ENCODE measurements at regions not wholly inside any gene's neighbourhood (a gene's known extent, or its start where the extent isn't known, plus 50 kb on each side); places are given as distances from the start of the nearest gene placed in this dataset.

- DNase-seq (ENCODE audit: low read depth), result no peak
These were observed 59.6 kb upstream of the CDH13 start for GRCh38 chr16:82567175-82567574.

GRCh38 chr16:82563401-82563800 lies 63.4 kb upstream of the CDH13 start:
- DNase-seq (ENCODE audit: low read depth), result no peak

GRCh38 chr16:82562183-82562683 lies 64.5 kb upstream of the CDH13 start:
- DNase-seq (ENCODE audit: low read depth), result no peak

DNA sequence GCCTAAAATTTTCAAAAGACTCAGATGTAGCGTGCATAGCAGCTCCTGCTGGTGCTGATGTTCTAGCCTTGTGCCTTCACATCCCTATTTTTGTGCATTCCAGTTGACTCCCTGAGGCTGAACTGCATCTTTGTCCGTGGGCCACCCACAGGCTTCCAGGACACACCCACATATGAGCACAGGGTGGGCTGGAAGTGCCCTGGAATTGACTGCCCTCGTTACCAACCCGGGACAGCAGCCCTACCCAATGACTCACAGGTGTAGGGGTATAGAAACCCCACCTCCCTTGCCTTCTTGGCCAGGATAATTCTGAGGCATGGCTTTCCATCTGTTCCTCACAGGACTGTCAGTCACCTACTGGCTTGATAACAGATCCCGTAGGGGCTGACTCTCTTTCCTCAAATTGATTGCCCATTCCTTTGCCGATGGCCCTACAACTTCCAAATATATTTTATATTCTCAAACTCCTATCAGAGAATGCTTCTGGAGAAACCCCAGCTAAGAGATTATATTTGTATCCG lies 65.9 kb upstream of the CDH13 start:
- no peak for DNase-seq (ENCODE audit: low read depth)

DNA sequence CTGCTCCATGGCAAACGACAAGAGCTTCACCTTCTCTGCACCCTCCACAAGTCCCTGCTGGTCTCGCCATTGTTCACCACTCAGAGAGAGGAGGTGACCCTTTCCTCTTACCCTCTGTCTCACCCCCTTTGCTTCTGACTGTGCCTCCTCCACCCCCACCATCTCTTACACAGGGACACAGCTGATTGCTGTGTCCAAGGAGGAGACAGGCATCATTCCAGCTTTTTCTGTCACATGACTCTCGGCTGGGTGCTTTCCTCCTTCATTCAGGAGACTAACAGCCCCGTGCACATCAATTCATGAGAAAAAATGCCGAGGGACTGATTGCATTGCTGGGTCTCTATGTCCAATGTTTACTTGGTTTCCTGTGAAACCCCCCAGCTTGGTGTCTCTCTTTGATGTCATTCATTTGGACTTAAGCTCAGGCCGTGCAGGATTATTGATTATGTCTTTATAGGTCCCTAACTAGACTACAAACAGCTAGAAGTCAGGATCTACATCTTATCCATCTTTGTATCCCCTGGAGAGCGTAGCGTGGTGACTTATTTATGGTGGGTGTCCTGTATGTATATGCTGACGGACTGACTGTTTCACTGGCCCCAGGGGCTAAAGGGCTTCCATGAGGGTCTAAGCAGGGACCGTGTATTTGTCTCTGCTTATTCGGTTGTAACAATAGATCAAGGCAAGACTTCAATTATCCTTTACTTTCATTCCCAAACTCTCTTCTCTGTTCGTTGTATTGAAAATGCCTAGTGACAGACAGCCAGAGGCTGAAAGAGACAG lies 82.2 kb upstream of the CDH13 start:
- no peak for DNase-seq (ENCODE audit: low read depth)

DNA sequence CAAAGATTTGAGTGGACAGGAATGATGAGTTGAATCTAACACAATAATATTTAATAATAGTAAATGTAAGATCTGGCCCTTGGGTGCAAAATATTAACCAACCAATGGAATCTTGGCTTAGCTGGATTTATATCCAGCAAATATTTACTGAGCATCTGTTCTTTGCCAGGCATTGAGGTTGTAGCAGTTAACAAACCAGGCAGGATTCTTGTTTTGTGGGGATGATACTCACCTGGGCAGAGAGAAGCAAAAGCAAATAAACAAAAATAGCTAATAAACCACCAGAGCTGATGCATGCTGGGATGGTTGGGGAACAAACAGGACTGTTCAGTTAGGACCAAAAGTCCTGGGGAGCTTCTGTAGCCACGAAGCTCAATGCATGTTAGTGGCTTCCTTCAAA lies 84.1 kb upstream of the CDH13 start:
- no peak for DNase-seq (ENCODE audit: low read depth)

DNA sequence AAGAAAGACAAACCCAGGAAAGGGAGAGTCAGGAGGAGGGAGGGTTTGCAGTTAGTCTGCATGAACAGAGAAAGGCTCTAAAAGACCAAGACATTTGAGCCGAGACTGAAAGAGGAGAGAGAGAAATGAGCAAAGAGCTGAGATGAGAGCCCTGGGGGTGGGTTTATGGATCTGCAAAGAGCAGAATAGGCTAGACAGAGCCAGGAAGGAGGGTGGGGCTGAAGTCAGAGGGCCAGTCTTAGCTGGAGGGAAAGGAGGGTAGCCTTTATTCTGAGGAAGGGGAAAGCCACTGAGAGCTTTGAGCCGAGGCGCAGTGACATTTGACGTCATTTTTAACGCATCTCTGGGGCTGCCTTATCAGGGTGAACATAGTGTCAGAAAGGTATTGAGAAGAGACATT lies 85.7 kb upstream of the CDH13 start:
- DNase-seq (ENCODE audit: low read depth), result no peak

- no peak for DNase-seq (ENCODE audit: low read depth)
These were observed 91.0 kb upstream of the CDH13 start for GRCh38 chr16:82535764-82536163.

GRCh38 chr16:82535262-82535661 lies 91.5 kb upstream of the CDH13 start:
- DNase-seq (ENCODE audit: low read depth), result no peak

- no peak for DNase-seq (ENCODE audit: low read depth)
These were observed 93.6 kb upstream of the CDH13 start for GRCh38 chr16:82533189-82533588.

DNA sequence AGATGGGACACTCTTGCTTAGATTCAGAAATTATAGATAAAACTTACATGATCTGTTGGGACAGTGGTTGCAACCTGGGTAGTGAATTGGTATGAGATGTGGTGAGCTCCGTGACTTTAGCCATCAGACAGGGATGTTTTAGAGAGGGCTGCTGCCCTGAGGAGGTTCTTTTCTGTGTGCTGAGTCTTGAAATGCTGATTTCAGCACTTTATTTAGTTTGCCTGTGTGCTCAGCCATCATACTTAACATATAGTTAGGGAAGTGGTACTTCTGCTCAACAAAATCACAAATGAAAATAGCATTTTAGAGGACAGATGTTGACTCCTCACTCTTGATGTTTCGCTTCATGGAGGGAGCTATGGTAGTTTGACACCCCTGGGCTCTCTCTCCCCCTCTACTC lies 95.9 kb upstream of the CDH13 start:
- no peak for DNase-seq (ENCODE audit: low read depth)

GRCh38 chr16:82527101-82527500 lies 99.7 kb upstream of the CDH13 start:
- no peak for DNase-seq (ENCODE audit: low read depth)

GRCh38 chr16:82524976-82525375 lies 101.8 kb upstream of the CDH13 start:
- DNase-seq (ENCODE audit: low read depth), result no peak

- DNase-seq (ENCODE audit: low read depth), result no peak
These were observed 103.0 kb upstream of the CDH13 start for GRCh38 chr16:82523815-82524214.

GRCh38 chr16:82522026-82522425 lies 104.7 kb upstream of the CDH13 start:
- no peak for DNase-seq (ENCODE audit: low read depth)

- no peak for DNase-seq (ENCODE audit: low read depth)
These were observed 108.0 kb upstream of the CDH13 start for GRCh38 chr16:82518811-82519210.

GRCh38 chr16:82514262-82514661 lies 112.5 kb upstream of the CDH13 start:
- no peak for DNase-seq (ENCODE audit: low read depth)

DNA sequence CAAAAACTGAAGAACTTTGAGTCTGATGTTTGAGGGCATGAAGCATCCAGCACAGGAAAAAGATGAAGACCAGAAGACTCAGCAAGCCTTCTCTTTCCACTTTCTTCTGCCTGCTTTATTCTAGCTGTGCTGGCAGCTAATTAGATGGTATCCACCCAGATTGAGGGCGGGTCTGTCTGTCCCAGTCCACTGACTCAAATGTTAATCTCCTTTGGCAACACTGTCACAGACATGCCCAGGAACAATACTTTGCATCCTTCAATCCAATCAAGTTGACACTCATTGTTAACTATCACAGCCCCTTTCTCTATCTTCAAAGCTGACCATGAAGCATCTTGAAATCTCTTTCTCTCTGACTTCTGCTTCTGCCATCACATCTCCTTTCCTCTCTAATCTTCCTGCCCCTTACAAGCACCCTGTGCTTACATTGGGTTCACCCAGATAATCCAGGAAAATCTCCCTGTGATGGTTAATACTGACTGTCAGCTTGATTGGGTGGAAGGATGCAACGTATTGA lies 115.9 kb upstream of the CDH13 start:
- DNase-seq (ENCODE audit: low read depth), result no peak

- DNase-seq (ENCODE audit: low read depth), result no peak
These were observed 116.9 kb upstream of the CDH13 start for GRCh38 chr16:82509691-82510430.

- DNase-seq (ENCODE audit: low read depth), result no peak
These were observed 119.8 kb upstream of the CDH13 start for GRCh38 chr16:82506692-82507670.

- no peak for DNase-seq (ENCODE audit: low read depth)
These were observed 121.9 kb upstream of the CDH13 start for GRCh38 chr16:82504836-82505235.

GRCh38 chr16:82499302-82499701 lies 127.5 kb upstream of the CDH13 start:
- DNase-seq (ENCODE audit: low read depth), result no peak
